Keratinocyte (primary cell): ENCODE measurements at regions not wholly inside any gene's neighbourhood (a gene's known extent, or its start where the extent isn't known, plus 50 kb on each side); places are given as distances from the start of the nearest gene placed in this dataset.

ENCODE experiments used
- DNase-seq: peaks from one replicate; pipeline ENCODE4 v3.0.0-alpha.2; 2011; ENCODE audit warnings: low read depth, missing footprints, low spot score
- FAIRE-seq: peaks from 2 replicates; lab custom pipeline; 2011; peaks lifted over from hg19 to GRCh38; lab: Jason Lieb, UNC
- H2AFZ ChIP-seq: 2 replicates; pipeline ENCODE4 v1.6.0; 2012; ENCODE audit warnings: low read length, control low read depth, inconsistent platforms; ENCODE audit not compliant: control insufficient read depth
- H3K27ac ChIP-seq: 2 replicates; pipeline ENCODE4 v1.5.1; 2011; ENCODE audit warnings: low read length; ENCODE audit not compliant: control insufficient read depth, insufficient read depth
- H3K27me3 ChIP-seq: 3 replicates; pipeline ENCODE4 v1.6.0; 2011; ENCODE audit warnings: low read length; ENCODE audit not compliant: control insufficient read depth, insufficient read depth; ENCODE audit errors: extremely low read depth
- H3K36me3 ChIP-seq, 2 experiments: 2 replicates in 1 of 2; 3 replicates in 1 of 2; pipeline ENCODE4 v1.5.1; 2011; ENCODE audit warnings: low read length in 2 of 2, mild to moderate bottlenecking in 1 of 2; ENCODE audit not compliant: control insufficient read depth in 2 of 2, insufficient read depth in 2 of 2; ENCODE audit errors: extremely low read depth in 1 of 2
- H3K4me1 ChIP-seq: 3 replicates; pipeline ENCODE4 v1.5.1; 2011; ENCODE audit warnings: low read length; ENCODE audit not compliant: control insufficient read depth, insufficient read depth; ENCODE audit errors: extremely low read depth
- H3K4me2 ChIP-seq: 3 replicates; pipeline ENCODE4 v1.6.0; 2011; ENCODE audit warnings: low read depth, low read length; ENCODE audit not compliant: control insufficient read depth, insufficient read depth; ENCODE audit errors: extremely low read depth
- H3K4me3 ChIP-seq, 3 experiments: fragments of 200-600 bp in 1 of 3; sonication (generic) in 1 of 3; 2 replicates in 2 of 3; 3 replicates in 1 of 3; pipeline ENCODE4 v1.5.1; 2011 to 2016; ENCODE audit warnings: low read length in 3 of 3, mild to moderate bottlenecking in 3 of 3, control low read depth in 2 of 3, inconsistent platforms in 1 of 3, low read depth in 1 of 3, mixed read lengths in 1 of 3, mixed run types in 1 of 3, moderate library complexity in 1 of 3; ENCODE audit not compliant: control insufficient read depth in 2 of 3, insufficient read depth in 2 of 3; ENCODE audit errors: extremely low read depth in 1 of 3
- H3K79me2 ChIP-seq: 2 replicates; pipeline ENCODE4 v1.6.0; 2012; ENCODE audit warnings: low read length; ENCODE audit not compliant: control insufficient read depth, insufficient read depth
- H3K9ac ChIP-seq: 3 replicates; pipeline ENCODE4 v1.6.0; 2011; ENCODE audit warnings: low read length; ENCODE audit not compliant: control insufficient read depth, insufficient read depth; ENCODE audit errors: extremely low read depth
- H3K9me1 ChIP-seq: 3 replicates; pipeline ENCODE4 v1.6.0; 2011; ENCODE audit warnings: low read length; ENCODE audit not compliant: control insufficient read depth, insufficient read depth; ENCODE audit errors: extremely low read depth
- H3K9me3 ChIP-seq: 2 replicates; pipeline ENCODE4 v1.5.1; 2012; ENCODE audit warnings: low read depth, low read length; ENCODE audit not compliant: control insufficient read depth
- H4K20me1 ChIP-seq: 3 replicates; pipeline ENCODE4 v1.6.0; 2011; ENCODE audit warnings: low read length; ENCODE audit not compliant: control insufficient read depth, insufficient read depth; ENCODE audit errors: extremely low read depth
- EZH2 ChIP-seq: IDR thresholded peaks from one replicate; pipeline ENCODE4 v1.6.1; 2012; ENCODE audit warnings: inconsistent platforms, mild to moderate bottlenecking, low read length, moderate library complexity
- dilution Hi-C: fragments of 300-500 bp; cut with MboI; formaldehyde crosslinking; loops from one replicate; pipeline ENCODE4 v1.7.0; 2020; ENCODE audit warnings: low sequenced_read_pairs; ENCODE audit not compliant: extremely low pct_ligation_motif_present
- TF ChIP-seq, protein P1 (sequence below), 3 experiments: IDR thresholded peaks in 1 of 3; conservative IDR thresholded peaks in 1 of 3; optimal IDR thresholded peaks in 1 of 3; 2 replicates in 2 of 3; 3 replicates in 1 of 3; pipeline versions ENCODE3 to v1.5.1; 2011; ENCODE audit warnings: low read length in 3 of 3, mild to moderate bottlenecking in 3 of 3, moderate library complexity in 2 of 3, control low read depth in 1 of 3, inconsistent platforms in 1 of 3; ENCODE audit not compliant: insufficient read depth in 2 of 3; ENCODE audit errors: extremely low read depth in 1 of 3

DNA sequence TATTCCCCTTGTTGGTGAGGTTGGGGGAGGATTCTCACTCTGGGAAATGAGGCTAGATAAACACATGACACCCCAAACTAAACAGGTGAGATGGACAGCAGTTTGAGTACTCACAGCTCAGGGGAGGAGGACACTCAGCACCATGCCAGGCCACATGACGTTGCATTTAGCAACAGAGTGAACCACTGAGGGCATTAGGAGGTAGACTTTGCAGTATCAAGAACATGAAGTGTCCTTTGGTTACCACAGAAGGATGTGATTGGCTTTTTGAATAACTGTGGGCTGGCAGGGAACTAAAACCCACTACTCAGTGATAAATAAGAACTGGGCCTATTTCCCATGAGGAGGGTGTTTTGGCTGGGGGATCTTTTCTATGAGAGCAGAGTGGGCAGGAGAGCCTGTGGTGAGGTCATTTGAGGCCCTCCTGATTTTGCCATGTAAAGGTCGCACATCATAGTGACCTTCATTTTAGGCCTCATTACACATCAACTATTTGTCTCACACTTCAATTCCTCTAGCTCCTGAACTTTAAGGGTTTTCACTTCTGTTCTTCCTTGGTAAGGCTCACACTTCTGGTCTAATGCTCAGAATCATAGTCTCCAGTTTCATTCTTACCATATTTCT is 89.8 kb upstream of the PRKD1 start:
- Histone ChIP-seq H2AFZ (no peak overlapping the region), H3K9ac (no peak overlapping the region), H3K27me3 (no peaks in the 10 kb centered on the region), H3K4me2 (no peak overlapping the region), H3K4me1 (no peaks in the 10 kb centered on the region), H4K20me1 (no peaks in the 10 kb centered on the region), H3K36me3 (no peaks in the 10 kb centered on the region), H3K9me1 (no peaks in the 10 kb centered on the region), H3K9me3 (no peaks in the 10 kb centered on the region), H3K79me2 (no peaks in the 10 kb centered on the region), H3K4me3 (no peak overlapping the region), H3K27ac (no peak overlapping the region)
- FAIRE-seq (no peak), DNase-seq (no peak)
- dilution Hi-C loops, result no loop called here
- TF ChIP-seq, protein P1, sequence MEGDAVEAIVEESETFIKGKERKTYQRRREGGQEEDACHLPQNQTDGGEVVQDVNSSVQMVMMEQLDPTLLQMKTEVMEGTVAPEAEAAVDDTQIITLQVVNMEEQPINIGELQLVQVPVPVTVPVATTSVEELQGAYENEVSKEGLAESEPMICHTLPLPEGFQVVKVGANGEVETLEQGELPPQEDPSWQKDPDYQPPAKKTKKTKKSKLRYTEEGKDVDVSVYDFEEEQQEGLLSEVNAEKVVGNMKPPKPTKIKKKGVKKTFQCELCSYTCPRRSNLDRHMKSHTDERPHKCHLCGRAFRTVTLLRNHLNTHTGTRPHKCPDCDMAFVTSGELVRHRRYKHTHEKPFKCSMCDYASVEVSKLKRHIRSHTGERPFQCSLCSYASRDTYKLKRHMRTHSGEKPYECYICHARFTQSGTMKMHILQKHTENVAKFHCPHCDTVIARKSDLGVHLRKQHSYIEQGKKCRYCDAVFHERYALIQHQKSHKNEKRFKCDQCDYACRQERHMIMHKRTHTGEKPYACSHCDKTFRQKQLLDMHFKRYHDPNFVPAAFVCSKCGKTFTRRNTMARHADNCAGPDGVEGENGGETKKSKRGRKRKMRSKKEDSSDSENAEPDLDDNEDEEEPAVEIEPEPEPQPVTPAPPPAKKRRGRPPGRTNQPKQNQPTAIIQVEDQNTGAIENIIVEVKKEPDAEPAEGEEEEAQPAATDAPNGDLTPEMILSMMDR (optimal IDR thresholded peaks at IDR 0.05 in 1 of 3, IDR thresholded peaks at IDR 0.05 in 1 of 3, conservative IDR thresholded peaks at IDR 0.05 in 1 of 3; ENCODE audit: extremely low read depth in 1 of 3, insufficient read depth in 2 of 3, low read length in 3 of 3), result no peak
- no peak for TF ChIP-seq EZH2

DNA sequence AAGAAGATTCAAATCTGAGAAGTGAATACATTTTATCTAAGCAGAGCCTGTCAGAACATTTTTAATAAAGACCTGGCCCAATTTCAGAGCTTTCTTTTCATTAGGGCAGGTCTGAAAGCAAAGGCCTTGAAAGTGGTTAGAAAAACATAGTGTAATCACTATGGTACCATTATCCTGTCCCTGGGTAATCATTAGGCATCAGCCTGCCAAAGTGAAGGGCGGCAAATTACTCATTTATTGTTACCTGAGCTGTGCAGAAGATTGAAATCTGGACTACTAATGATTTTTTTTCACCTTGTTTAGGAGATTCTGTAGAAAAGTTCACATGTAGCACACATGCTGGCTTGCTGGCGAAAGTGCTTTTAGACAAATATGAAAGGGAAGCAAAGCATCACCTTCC is 92.6 kb upstream of the PRKD1 start:
- Histone ChIP-seq H3K27me3 (no peaks in the 10 kb centered on the region), H2AFZ (no peak overlapping the region), H3K9ac (no peak overlapping the region), H3K4me3 (no peak overlapping the region), H4K20me1 (no peaks in the 10 kb centered on the region), H3K27ac (no peak overlapping the region), H3K36me3 (no peaks in the 10 kb centered on the region), H3K4me2 (no peak overlapping the region), H3K79me2 (no peaks in the 10 kb centered on the region), H3K9me1 (no peaks in the 10 kb centered on the region), H3K9me3 (no peaks in the 10 kb centered on the region), H3K4me1 (no peaks in the 10 kb centered on the region)
- dilution Hi-C loops, result no loop called here
- DNase-seq, result no peak
- no peak for TF ChIP-seq EZH2
- TF ChIP-seq, protein P1 (optimal IDR thresholded peaks at IDR 0.05 in 1 of 3, IDR thresholded peaks at IDR 0.05 in 1 of 3, conservative IDR thresholded peaks at IDR 0.05 in 1 of 3; ENCODE audit: extremely low read depth in 1 of 3, insufficient read depth in 2 of 3, low read length in 3 of 3), result no peak
- FAIRE-seq, result no peak
